SJCRH30 (cell line): ENCODE measurements at regions not wholly inside any gene's neighbourhood (a gene's known extent, or its start where the extent isn't known, plus 50 kb on each side); places are given as distances from the start of the nearest gene placed in this dataset.
"Not testable (repeated sequence)": the region's sequence is repeated elsewhere in the genome, so short reads cannot be mapped to it uniquely, and the experiment has no call there.

Experiments
- DNase-seq, 2 experiments: peaks; one replicate each; pipeline ENCODE4 v3.0.0-alpha.2; 2015 to 2020
- H3K27ac ChIP-seq: fragments of 250-450 bp; sonication (Bioruptor Pico); 2 replicates; pipeline ENCODE4 v1.5.1; 2020; ENCODE audit warnings: mild to moderate bottlenecking, moderate library complexity
- H3K27me3 ChIP-seq: fragments of 250-450 bp; sonication (Bioruptor Pico); 2 replicates; pipeline ENCODE4 v1.5.1; 2020; ENCODE audit warnings: mild to moderate bottlenecking, moderate library complexity
- H3K36me3 ChIP-seq: fragments of 250-450 bp; sonication (Bioruptor Pico); 2 replicates; pipeline ENCODE4 v1.5.1; 2020; ENCODE audit warnings: mild to moderate bottlenecking, moderate library complexity
- H3K4me1 ChIP-seq: fragments of 250-450 bp; sonication (Bioruptor Pico); 2 replicates; pipeline ENCODE4 v1.5.1; 2020; ENCODE audit warnings: mild to moderate bottlenecking, moderate library complexity
- H3K4me3 ChIP-seq: fragments of 250-450 bp; sonication (Bioruptor Pico); 2 replicates; pipeline ENCODE4 v1.5.1; 2020; ENCODE audit warnings: mild to moderate bottlenecking, moderate library complexity
- H3K9me3 ChIP-seq: fragments of 250-450 bp; sonication (Bioruptor Pico); replicated peaks from 2 replicates; pipeline ENCODE4 v1.5.1; 2020; ENCODE audit warnings: mild to moderate bottlenecking, moderate library complexity

DNA sequence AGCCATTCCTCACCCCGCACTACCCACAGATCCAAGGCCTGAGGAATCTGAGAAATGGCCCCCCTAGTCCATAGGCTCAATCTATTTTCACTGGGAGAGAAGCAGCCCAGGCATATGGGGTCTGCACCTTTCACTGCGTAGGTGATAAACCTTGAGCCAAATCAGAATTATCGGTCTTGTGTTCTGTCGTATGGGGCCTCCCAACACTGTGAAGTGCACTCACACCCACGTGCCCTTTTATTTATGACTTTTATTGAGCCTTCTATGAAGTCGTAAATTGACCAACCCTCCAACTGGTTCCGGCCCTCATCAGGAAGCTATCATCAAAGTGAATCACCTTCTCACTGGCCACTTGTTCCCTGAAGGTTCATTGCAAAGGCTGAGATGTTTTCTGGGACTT lies 259.3 kb downstream of the NPIPA7 start:
- H3K4me3 ChIP-seq, H3K36me3 ChIP-seq, H3K27ac ChIP-seq, DNase-seq, H3K9me3 ChIP-seq, H3K27me3 ChIP-seq, H3K4me1 ChIP-seq: not testable (repeated sequence)

DNA sequence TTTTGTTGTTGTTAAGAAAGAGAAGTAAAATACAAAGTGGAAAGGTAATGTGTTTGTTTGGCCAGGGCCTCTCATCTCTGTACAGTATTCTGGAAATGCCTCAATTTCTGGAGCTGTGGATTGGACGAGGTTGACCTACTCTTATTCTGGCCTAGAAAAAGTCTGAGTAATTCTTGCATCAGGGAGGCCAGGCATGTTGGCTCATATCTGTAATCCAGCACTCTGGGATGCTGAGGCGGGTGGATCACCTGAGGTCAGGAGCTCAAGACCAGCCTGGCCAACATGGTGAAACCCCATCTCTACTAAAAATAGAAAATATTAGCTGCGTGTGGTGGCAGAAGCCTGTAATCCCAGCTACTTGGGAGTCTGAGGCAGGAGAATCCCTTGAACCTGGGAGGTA lies 259.8 kb downstream of the NPIPA7 start:
- not testable (repeated sequence) for H3K27ac ChIP-seq, H3K36me3 ChIP-seq, DNase-seq, H3K4me3 ChIP-seq, H3K27me3 ChIP-seq, H3K4me1 ChIP-seq, H3K9me3 ChIP-seq

DNA sequence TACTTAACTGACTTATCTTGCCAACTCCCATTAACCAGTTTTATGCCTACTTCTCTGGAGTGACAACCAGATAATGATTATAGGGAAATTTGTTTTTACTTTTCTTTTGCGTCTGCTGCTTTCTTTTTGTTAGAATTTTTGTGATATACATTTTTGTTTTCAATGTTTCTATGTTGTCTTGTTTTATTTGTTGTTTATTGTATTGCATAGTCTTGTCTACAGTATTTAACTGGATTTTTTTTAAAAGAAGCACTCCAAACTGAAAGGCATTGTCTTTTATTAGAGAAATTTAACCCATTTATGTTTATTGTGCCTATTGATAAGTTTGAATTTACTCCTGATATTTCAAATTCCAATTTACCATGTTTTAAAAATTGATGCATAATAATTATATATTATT lies 264.9 kb downstream of the NPIPA7 start:
- H3K27me3 ChIP-seq, H3K9me3 ChIP-seq, DNase-seq, H3K27ac ChIP-seq, H3K4me3 ChIP-seq, H3K36me3 ChIP-seq, H3K4me1 ChIP-seq: not testable (repeated sequence)

GRCh38 chr16:16648002-16648401 lies 269.1 kb downstream of the NPIPA7 start:
- not testable (repeated sequence) for H3K9me3 ChIP-seq, H3K27ac ChIP-seq, H3K36me3 ChIP-seq, DNase-seq, H3K27me3 ChIP-seq, H3K4me3 ChIP-seq, H3K4me1 ChIP-seq

DNA sequence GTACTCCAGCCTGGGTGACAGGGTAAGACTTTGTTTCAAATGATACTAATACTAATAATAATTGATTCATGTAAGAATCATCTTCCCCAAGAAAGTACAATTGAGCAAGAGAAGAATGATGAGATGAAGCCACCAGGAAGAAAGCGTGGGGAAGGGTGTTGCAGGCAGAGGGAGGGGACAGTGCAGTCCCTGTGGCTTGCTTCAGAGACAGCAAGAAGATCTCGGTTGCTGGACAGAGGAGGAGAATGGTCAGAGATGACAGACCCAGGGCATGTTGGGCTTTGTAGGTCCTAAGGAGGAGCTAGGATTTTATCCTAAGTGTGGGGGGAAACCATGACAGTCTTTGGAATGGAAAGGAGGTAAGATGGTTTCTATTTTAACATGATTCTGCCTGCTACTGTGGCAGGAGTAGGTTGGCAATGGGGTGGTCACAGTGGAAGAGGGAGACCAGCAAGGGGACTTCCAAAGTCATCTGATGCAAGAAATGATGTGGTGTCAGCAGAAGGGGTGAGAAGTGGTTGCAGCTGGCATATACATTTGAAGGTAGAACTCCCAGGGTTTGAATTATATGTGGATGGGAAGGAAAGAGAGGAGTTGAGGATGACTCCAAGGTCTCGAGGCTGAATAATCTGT lies 293.4 kb downstream of the NPIPA7 start:
- not testable (repeated sequence) for H3K4me3 ChIP-seq, DNase-seq, H3K27me3 ChIP-seq

GRCh38 chr16:16674820-16675219 lies 295.9 kb downstream of the NPIPA7 start:
- DNase-seq, H3K9me3 ChIP-seq, H3K4me1 ChIP-seq, H3K36me3 ChIP-seq, H3K4me3 ChIP-seq, H3K27me3 ChIP-seq, H3K27ac ChIP-seq: not testable (repeated sequence)

More for the DNA sequence above, 293.4 kb downstream of the NPIPA7 start:
- not testable (repeated sequence) for H3K27ac ChIP-seq, H3K4me1 ChIP-seq, H3K9me3 ChIP-seq, H3K36me3 ChIP-seq

DNA sequence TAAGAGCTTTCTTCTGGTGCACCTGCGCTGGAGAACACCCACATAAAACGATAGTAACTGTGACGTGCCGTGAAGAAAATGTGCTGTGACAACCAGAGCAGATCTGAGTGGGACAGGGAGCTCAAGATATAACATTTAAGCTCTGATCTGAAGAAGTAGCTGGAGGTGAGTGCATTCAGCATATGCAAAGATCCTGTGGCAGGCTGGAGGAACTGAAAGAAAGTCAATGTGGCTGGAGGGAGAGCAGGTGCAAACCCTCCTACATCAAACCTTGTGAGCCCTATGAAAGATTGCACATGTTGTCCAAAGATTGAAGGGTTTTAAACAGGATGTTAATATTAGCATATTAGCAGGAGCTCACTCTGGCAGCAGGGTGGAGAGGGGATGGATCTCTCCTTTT lies 342.9 kb downstream of the NPIPA7 start:
- not testable (repeated sequence) for DNase-seq

DNA sequence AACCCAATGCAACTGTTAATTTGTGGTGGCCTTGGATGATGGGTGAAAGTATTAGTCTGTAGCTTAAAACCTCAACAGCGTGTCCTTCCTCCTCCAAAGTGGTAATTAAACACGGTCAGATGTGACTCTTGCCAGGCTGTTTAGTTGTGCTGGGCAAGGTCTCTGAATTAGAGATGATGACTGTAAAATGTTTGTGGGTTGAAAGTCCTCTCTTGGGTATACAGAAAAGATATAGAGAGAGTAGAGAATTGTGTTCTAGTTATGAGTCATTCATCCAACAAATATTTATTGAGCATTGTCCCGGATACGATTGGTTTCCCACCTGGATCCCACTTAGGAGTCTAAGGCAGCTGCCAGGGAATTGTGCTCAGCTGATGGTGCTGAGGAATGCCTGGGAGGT lies 343.7 kb downstream of the NPIPA7 start:
- H3K27ac ChIP-seq, H3K4me1 ChIP-seq, H3K36me3 ChIP-seq, H3K27me3 ChIP-seq, DNase-seq, H3K9me3 ChIP-seq, H3K4me3 ChIP-seq: not testable (repeated sequence)

More for the DNA sequence above, 342.9 kb downstream of the NPIPA7 start:
- not testable (repeated sequence) for H3K9me3 ChIP-seq, H3K27ac ChIP-seq, H3K4me1 ChIP-seq, H3K4me3 ChIP-seq, H3K27me3 ChIP-seq, H3K36me3 ChIP-seq

DNA sequence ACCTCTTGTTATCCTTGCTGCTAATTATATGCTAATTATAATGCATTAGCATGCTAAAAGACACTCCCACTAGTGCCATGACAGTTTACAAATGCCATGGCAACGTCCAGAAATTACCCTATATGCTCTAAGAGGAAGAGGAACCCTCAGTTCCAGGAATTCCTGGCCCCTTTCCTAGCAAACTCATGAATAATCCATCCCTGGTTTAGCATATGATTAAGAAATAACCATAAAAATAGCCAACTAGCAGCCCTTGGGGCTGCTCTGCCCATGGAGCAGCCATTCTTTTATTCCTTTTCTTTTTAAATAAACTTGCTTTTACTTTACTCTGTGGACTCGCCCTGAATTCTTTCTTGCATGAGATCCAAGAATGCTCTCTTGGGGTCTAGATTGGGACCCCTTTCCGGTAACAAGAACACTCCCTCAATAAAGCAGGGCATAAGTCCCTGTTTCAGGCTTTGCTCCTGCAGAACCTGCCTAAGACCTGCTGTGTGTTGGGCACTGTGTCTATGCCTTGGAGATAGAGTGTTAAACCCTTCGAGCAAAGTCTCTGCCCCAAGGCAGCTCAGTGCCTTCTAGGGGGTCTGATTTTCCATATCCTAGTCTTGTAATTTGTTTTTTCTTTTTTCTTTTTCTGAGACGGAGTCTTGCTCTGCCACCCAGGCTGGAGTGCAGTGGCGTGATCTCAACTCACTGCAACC lies 345.0 kb downstream of the NPIPA7 start:
- DNase-seq, H3K4me1 ChIP-seq, H3K4me3 ChIP-seq, H3K27ac ChIP-seq, H3K36me3 ChIP-seq, H3K27me3 ChIP-seq, H3K9me3 ChIP-seq: not testable (repeated sequence)

GRCh38 chr16:16727048-16727447 lies 348.1 kb downstream of the NPIPA7 start:
- H3K27me3 ChIP-seq, H3K27ac ChIP-seq, DNase-seq, H3K4me1 ChIP-seq, H3K4me3 ChIP-seq, H3K9me3 ChIP-seq, H3K36me3 ChIP-seq: not testable (repeated sequence)

- H3K4me3 ChIP-seq, H3K9me3 ChIP-seq, DNase-seq, H3K27ac ChIP-seq, H3K4me1 ChIP-seq, H3K36me3 ChIP-seq, H3K27me3 ChIP-seq: not testable (repeated sequence)
These were observed 363.6 kb downstream of the NPIPA7 start for GRCh38 chr16:16742573-16742972.

GRCh38 chr16:16754992-16755667 lies 376.2 kb downstream of the NPIPA7 start:
- not testable (repeated sequence) for H3K9me3 ChIP-seq, H3K27ac ChIP-seq, H3K36me3 ChIP-seq, DNase-seq, H3K27me3 ChIP-seq, H3K4me1 ChIP-seq, H3K4me3 ChIP-seq

GRCh38 chr16:16763449-16763848 lies 384.5 kb downstream of the NPIPA7 start:
- H3K4me1 ChIP-seq, result no peaks in the 10 kb centered on the region
- H3K9me3 ChIP-seq, result no peaks in the 10 kb centered on the region
- H3K27me3 ChIP-seq, result no peaks in the 10 kb centered on the region
- H3K4me3 ChIP-seq, result no peak overlapping the region
- no peak overlapping the region for H3K27ac ChIP-seq
- no peak for DNase-seq
- no peaks in the 10 kb centered on the region for H3K36me3 ChIP-seq

DNA sequence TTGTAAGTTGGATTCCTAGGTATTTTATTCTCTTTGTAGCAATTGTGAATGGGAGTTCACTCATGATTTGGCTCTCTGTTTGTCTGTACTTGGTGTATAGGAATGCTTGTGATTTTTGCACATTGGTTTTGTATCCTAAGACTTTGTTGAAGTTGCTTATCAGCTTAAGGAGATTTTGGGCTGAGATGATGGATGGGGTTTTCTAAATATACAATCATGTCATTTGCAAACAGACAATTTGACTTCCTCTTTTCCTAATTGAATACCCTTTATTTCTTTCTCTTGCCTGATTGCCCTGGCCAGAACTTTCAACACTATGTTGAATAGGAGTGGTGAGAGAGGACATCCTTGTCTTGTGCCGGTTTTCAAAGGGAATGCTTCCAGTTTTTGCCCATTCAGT lies 391.8 kb downstream of the NPIPA7 start:
- DNase-seq, H3K4me1 ChIP-seq, H3K27ac ChIP-seq, H3K27me3 ChIP-seq, H3K36me3 ChIP-seq, H3K4me3 ChIP-seq, H3K9me3 ChIP-seq: not testable (repeated sequence)

DNA sequence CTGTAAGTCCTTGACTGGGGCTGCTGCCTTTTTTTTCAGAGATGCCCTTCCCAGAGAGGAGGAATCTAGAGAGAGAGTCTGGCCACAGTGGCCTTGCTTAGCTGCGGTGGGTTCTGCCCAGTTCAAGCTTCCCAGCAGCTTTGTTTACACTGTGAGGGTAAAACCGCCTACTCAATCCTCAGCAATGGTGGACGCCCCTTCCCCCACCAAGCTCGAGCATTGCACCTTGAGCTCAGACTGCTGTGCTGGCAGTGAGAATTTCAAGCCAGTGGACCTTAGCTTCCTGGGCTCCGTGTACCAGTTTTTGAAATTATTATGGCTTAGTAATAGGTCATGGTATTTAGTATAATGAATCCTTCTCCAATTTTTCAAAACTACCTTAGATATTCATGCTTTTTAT lies 395.4 kb downstream of the NPIPA7 start:
- H3K36me3 ChIP-seq, result no peaks in the 10 kb centered on the region
- no peak overlapping the region for H3K4me3 ChIP-seq
- no peak overlapping the region for H3K27ac ChIP-seq
- no peak for DNase-seq
- no peaks in the 10 kb centered on the region for H3K4me1 ChIP-seq
- H3K9me3 ChIP-seq, result no peaks in the 10 kb centered on the region
- H3K27me3 ChIP-seq, result no peaks in the 10 kb centered on the region

DNA sequence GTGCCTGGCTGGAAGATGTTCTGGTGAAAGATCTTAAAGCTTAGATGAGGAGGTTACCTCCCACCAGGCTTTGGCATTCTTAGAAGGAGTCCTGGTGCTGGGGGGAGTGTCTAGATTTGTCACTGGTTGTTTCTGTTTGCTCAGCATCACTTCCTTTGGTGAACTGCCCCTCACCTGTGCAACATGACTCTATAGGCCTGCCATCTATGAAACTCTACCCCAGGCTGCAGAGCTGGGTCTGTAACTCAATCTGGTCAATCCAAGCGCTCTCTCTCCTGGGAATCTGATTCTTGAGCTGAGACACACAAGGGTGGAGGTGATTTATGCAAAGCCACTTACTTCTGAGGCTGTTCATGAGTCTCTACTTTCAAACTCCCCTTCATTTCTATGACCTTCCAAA lies 399.4 kb downstream of the NPIPA7 start:
- no peak overlapping the region for H3K4me3 ChIP-seq
- no peaks in the 10 kb centered on the region for H3K27me3 ChIP-seq
- no peaks in the 10 kb centered on the region for H3K4me1 ChIP-seq
- no peaks in the 10 kb centered on the region for H3K9me3 ChIP-seq
- no peaks in the 10 kb centered on the region for H3K36me3 ChIP-seq
- H3K27ac ChIP-seq, result no peak overlapping the region
- DNase-seq, result no peak
